ENCODE measurements at regions not wholly inside any gene's neighbourhood (a gene's known extent, or its start where the extent isn't known, plus 50 kb on each side); places are given as distances from the start of the nearest gene placed in this dataset.
A peak's percentile ranks its signal among the peaks of the same experiment; 100 is the strongest.

GRCh38 chr5:54927097-54927746 is 58.2 kb downstream of the ESM1 start:
- no peak for DNase-seq

- DNase-seq: no peak
These were observed 60.9 kb downstream of the ESM1 start for GRCh38 chr5:54924487-54924886.

- no peak for DNase-seq
These were observed 68.1 kb downstream of the ESM1 start for GRCh38 chr5:54917323-54917722.

GRCh38 chr5:54915466-54916027 is 69.8 kb downstream of the ESM1 start:
- DNase-seq: no peak

GRCh38 chr5:54912021-54912420 is 73.4 kb downstream of the ESM1 start:
- no peak for DNase-seq

- no peak for DNase-seq
These were observed 75.2 kb downstream of the ESM1 start for GRCh38 chr5:54909911-54910870.

- DNase-seq: no peak
These were observed 76.4 kb downstream of the ESM1 start for GRCh38 chr5:54908774-54909525.

GRCh38 chr5:54905942-54906537 is 79.4 kb downstream of the ESM1 start:
- peak; percentile 73 for DNase-seq

- DNase-seq: no peak
These were observed 80.1 kb downstream of the ESM1 start for GRCh38 chr5:54905246-54905795.

GRCh38 chr5:54904425-54904824 is 81.0 kb downstream of the ESM1 start:
- no peak for DNase-seq

- no peak for DNase-seq
These were observed 82.5 kb downstream of the ESM1 start for GRCh38 chr5:54902791-54903473.

GRCh38 chr5:54900984-54901725 is 84.2 kb downstream of the ESM1 start:
- DNase-seq: no peak

- DNase-seq: no peak
These were observed 88.4 kb downstream of the ESM1 start for GRCh38 chr5:54897001-54897400.

- peak; percentile 59 for DNase-seq
These were observed 89.5 kb downstream of the ESM1 start for GRCh38 chr5:54895816-54896341.

GRCh38 chr5:54894957-54895815 is 90.2 kb downstream of the ESM1 start:
- no peak for DNase-seq

- DNase-seq: no peak
These were observed 95.6 kb downstream of the ESM1 start for GRCh38 chr5:54889826-54890225.

- DNase-seq: no peak
These were observed 97.7 kb downstream of the ESM1 start for GRCh38 chr5:54887663-54888062.

- no peak for DNase-seq
These were observed 98.5 kb downstream of the ESM1 start for GRCh38 chr5:54886866-54887265.

GRCh38 chr5:54885636-54886035 is 99.8 kb downstream of the ESM1 start:
- DNase-seq: no peak

- no peak for DNase-seq
These were observed 101.2 kb downstream of the ESM1 start for GRCh38 chr5:54884195-54884536.

Measured in midbrain (tissue), 1 donor.